ENCODE measurements at regions not wholly inside any gene's neighbourhood (a gene's known extent, or its start where the extent isn't known, plus 50 kb on each side); places are given as distances from the start of the nearest gene placed in this dataset.

DNA sequence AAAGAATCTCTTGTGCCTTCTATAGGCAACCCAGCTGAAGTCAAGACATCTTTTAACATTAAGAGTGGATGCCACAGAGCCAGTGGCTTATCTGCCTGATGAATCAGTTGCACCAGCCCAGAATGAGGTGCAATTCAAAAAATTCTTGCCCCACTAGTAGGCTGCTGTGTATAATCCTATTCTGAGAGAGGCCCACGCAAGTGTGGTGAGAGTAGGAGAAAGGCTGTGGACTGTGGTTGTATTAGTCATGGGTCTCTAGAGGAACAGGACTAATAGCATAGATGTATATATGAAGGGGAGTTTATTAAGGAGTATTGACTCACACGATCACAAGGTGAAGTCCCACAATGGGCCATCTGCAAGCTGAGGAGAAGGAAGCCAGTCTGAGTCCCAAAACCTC lies 216.4 kb downstream of the LTN1 start:
- H3K9ac ChIP-seq (ENCODE audit: insufficient read depth in 1 of 2, low read depth in 2 of 2, low read length in 2 of 2), result no peak overlapping the region
- H3K4me2 ChIP-seq (ENCODE audit: insufficient read depth, low read length), result no peak overlapping the region
- no peaks in the 10 kb centered on the region for H3K36me3 ChIP-seq (ENCODE audit: control insufficient read depth, insufficient read depth, low read length)
- no peaks in the 10 kb centered on the region for H4K20me1 ChIP-seq (replicated peaks; ENCODE audit: control insufficient read depth, insufficient read depth, low read length)
- no peaks in the 10 kb centered on the region for H3K4me1 ChIP-seq (replicated peaks in 1 of 2; ENCODE audit: control insufficient read depth in 2 of 2, insufficient read depth in 2 of 2, low read length in 2 of 2)
- intact Hi-C loops (cut with micrococcal nuclease) (no loop called here), in situ Hi-C loops (cut with MboI) (no loop called here)
- CTCF ChIA-PET (ENCODE audit: low intra/inter-chr PET ratio), result no interaction called here
- BruUV-seq (replicated peaks), result no TSS peak
- no peaks in the 10 kb centered on the region for H3K27me3 ChIP-seq (ENCODE audit: control insufficient read depth in 2 of 2, insufficient read depth in 2 of 2, low read length in 2 of 2)
- FAIRE-seq (no peak), ATAC-seq (no peak), DNase-seq (ENCODE audit: extremely low read depth in 1 of 4, low spot score in 3 of 4) (no peak)
- TF ChIP-seq, protein P1, sequence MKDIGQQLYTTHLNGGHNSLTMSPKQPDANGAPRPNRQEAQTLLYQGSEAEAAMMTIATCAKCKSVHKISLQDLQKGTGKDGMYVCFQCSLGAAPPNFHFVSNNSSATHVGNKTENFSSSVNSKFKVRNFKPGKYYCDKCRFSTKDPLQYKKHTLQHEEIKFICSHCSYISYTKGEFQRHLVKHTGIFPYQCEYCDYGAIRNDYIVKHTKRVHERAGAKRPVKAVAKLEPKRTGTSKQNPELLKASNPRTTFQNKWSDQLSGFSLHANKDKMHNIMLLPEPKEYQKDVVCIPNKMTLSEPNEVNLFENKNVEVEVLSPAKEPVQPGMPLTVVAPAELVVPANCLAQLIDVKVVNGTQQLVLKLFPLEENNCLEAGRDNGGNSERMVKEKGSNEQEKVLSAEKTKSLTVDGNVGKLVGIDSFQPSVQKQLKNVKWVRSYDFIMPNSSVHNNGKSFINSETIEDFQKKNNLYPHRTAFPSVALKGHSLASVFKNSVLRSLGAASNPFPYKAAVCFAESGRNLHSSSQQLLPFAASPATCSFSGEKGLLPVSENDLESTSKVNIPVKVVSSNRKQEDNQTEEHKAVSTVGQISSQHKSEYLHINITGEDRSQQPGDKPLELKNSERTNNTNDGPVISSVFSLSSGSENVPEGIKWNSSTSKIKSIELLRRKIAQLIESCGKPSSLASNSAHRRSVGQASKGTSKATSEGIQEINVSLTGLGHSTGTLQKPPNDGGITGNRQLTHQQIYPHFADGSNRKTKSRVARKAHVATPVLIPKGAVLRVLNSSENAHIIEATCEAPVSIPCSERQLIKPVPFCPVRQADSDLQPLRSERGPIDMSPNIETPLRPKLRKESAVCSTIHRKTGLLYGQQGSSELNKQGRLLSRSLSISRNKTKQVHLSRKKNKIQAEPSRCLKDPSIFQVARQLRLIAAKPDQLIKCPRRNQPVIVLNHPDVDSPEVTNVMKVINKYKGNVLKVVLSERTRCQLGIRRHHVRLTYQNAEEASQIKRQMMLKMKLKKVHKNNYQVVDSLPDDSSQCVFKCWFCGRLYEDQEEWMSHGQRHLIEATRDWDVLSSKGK (CRISPR knock-in tag; IDR thresholded peaks at IDR 0.05), result no peak
- TF ChIP-seq ZNF239 (CRISPR knock-in tag; IDR thresholded peaks at IDR 0.05) (no peak), SETDB1 (IDR thresholded peaks at IDR 0.05; ENCODE audit: low read length) (no peak), NCOR1 (IDR thresholded peaks at IDR 0.05) (no peak), SREBF1 (IDR thresholded peaks at IDR 0.05; ENCODE audit: borderline replicate concordance, low read depth, low read length) (no peak), SLC30A9 (CRISPR knock-in tag; IDR thresholded peaks at IDR 0.05) (no peak), CREM (IDR thresholded peaks at IDR 0.05; ENCODE audit: low read depth) (no peak), NONO (IDR thresholded peaks at IDR 0.05; ENCODE audit: low read depth in 2 of 2, low read length in 1 of 2) (no peak), ZNF778 (CRISPR knock-in tag; IDR thresholded peaks at IDR 0.05) (no peak), ZNF174 (CRISPR knock-in tag; IDR thresholded peaks at IDR 0.05) (no peak), HDAC1 (IDR thresholded peaks at IDR 0.05) (no peak), ZNF347 (CRISPR knock-in tag; IDR thresholded peaks at IDR 0.05; ENCODE audit: low read depth) (no peak)
- TF ChIP-seq, protein P2, sequence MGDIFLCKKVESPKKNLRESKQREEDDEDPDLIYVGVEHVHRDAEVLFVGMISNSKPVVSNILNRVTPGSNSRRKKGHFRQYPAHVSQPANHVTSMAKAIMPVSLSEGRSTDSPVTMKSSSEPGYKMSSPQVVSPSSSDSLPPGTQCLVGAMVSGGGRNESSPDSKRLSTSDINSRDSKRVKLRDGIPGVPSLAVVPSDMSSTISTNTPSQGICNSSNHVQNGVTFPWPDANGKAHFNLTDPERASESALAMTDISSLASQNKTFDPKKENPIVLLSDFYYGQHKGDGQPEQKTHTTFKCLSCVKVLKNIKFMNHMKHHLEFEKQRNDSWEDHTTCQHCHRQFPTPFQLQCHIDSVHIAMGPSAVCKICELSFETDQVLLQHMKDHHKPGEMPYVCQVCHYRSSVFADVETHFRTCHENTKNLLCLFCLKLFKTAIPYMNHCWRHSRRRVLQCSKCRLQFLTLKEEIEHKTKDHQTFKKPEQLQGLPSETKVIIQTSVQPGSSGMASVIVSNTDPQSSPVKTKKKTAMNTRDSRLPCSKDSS (IDR thresholded peaks at IDR 0.05; ENCODE audit: low read depth, partially characterized antibody), result no peak
- TF ChIP-seq, protein P3, sequence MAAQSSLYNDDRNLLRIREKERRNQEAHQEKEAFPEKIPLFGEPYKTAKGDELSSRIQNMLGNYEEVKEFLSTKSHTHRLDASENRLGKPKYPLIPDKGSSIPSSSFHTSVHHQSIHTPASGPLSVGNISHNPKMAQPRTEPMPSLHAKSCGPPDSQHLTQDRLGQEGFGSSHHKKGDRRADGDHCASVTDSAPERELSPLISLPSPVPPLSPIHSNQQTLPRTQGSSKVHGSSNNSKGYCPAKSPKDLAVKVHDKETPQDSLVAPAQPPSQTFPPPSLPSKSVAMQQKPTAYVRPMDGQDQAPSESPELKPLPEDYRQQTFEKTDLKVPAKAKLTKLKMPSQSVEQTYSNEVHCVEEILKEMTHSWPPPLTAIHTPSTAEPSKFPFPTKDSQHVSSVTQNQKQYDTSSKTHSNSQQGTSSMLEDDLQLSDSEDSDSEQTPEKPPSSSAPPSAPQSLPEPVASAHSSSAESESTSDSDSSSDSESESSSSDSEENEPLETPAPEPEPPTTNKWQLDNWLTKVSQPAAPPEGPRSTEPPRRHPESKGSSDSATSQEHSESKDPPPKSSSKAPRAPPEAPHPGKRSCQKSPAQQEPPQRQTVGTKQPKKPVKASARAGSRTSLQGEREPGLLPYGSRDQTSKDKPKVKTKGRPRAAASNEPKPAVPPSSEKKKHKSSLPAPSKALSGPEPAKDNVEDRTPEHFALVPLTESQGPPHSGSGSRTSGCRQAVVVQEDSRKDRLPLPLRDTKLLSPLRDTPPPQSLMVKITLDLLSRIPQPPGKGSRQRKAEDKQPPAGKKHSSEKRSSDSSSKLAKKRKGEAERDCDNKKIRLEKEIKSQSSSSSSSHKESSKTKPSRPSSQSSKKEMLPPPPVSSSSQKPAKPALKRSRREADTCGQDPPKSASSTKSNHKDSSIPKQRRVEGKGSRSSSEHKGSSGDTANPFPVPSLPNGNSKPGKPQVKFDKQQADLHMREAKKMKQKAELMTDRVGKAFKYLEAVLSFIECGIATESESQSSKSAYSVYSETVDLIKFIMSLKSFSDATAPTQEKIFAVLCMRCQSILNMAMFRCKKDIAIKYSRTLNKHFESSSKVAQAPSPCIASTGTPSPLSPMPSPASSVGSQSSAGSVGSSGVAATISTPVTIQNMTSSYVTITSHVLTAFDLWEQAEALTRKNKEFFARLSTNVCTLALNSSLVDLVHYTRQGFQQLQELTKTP (IDR thresholded peaks at IDR 0.05; ENCODE audit: low read depth in 1 of 2, partially characterized antibody in 2 of 2), result no peak
- H3K9me3 ChIP-seq (replicated peaks; ENCODE audit: control insufficient read depth, insufficient read depth, low read depth, low read length), result no peaks in the 10 kb centered on the region
- 0% methylated on average over 2 of the region's 2 CpGs for WGBS (ENCODE audit: insufficient coverage, low coverage, missing lambda C conversion rate)
- no peaks in the 10 kb centered on the region for H3K9me1 ChIP-seq (ENCODE audit: control insufficient read depth, insufficient read depth, low read length)
- POLR2A ChIA-PET, result no interaction called here
- no peak overlapping the region for H3K27ac ChIP-seq (ENCODE audit: extremely low read depth, low read depth, low read length)
- no peak overlapping the region for H3K4me3 ChIP-seq
- no peak overlapping the region for H2AFZ ChIP-seq (ENCODE audit: low read depth, low read length)
- no peaks in the 10 kb centered on the region for H3K79me2 ChIP-seq (ENCODE audit: control insufficient read depth, insufficient read depth, low read length)
